ENCODE measurements at regions not wholly inside any gene's neighbourhood (a gene's known extent, or its start where the extent isn't known, plus 50 kb on each side); places are given as distances from the start of the nearest gene placed in this dataset.

DNA sequence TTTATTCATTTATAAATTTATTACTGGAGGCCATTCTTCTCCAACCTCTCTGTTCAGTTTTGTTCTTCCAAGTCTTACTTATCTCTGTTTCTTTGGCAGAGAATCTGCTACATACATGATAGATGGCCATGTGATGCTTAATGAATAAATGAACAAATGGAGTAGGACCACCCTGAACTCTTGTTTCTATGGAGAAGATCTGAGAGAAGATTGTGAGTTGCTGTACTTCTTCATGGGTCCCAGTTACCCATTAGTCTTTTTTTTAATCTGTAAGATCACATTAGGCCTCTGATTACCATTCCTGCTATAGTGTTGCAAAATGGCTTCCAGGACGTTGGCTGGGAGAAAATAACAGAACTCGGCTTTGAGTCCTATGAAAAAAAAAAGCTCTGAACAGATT, 191.9 kb upstream of the SYNPR start:
- TF ChIP-seq, protein P1, sequence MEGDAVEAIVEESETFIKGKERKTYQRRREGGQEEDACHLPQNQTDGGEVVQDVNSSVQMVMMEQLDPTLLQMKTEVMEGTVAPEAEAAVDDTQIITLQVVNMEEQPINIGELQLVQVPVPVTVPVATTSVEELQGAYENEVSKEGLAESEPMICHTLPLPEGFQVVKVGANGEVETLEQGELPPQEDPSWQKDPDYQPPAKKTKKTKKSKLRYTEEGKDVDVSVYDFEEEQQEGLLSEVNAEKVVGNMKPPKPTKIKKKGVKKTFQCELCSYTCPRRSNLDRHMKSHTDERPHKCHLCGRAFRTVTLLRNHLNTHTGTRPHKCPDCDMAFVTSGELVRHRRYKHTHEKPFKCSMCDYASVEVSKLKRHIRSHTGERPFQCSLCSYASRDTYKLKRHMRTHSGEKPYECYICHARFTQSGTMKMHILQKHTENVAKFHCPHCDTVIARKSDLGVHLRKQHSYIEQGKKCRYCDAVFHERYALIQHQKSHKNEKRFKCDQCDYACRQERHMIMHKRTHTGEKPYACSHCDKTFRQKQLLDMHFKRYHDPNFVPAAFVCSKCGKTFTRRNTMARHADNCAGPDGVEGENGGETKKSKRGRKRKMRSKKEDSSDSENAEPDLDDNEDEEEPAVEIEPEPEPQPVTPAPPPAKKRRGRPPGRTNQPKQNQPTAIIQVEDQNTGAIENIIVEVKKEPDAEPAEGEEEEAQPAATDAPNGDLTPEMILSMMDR (IDR thresholded peaks at IDR 0.05; ENCODE audit: low read depth, low read length): no peak
- no peak for TF ChIP-seq POLR2A (IDR thresholded peaks at IDR 0.05; ENCODE audit: extremely low read depth, insufficient read length)

All from NB4 (cell line).